IMR-90 (cell line): ENCODE measurements at regions not wholly inside any gene's neighbourhood (a gene's known extent, or its start where the extent isn't known, plus 50 kb on each side); places are given as distances from the start of the nearest gene placed in this dataset.

Source experiments
- ATAC-seq: fragments of 200-7000 bp; cut with Tn5 transposase; 2 replicates; pipeline ENCODE4 v1.9.1; 2020; ENCODE audit warnings: low read depth, mild to moderate bottlenecking, moderate library complexity
- BruUV-seq: library from RNA; stranded (reverse); fragments of 400-500 nt; replicated peaks from 2 replicates; lab custom pipeline; 2021; lab: Mats Ljungman, UMichigan
- CTCF ChIA-PET: fragments of 300-600 bp; formaldehyde crosslinking; extraction: SDS; loops from one replicate; lab custom pipeline; 2021; ENCODE audit warnings: antibody characterized with exemption; lab: Yijun Ruan, JAX
- POLR2A ChIA-PET: fragments of 300-600 bp; sonication (Branson Sonifier 250); formaldehyde crosslinking; loops from one replicate; lab custom pipeline; 2022; ENCODE audit warnings: antibody characterized with exemption; ENCODE audit not compliant: unreplicated experiment; lab: Charles Lee
- DNase-seq: peaks from one replicate; pipeline ENCODE4 v3.0.0; 2013
- H2AFZ ChIP-seq: replicated peaks from 2 replicates; pipeline ENCODE3; 2013; ENCODE audit warnings: low read length, mild to moderate bottlenecking; ENCODE audit not compliant: poor library complexity
- H2AK5ac ChIP-seq: 2 replicates; pipeline ENCODE4 v1.6.1; 2013; ENCODE audit warnings: low read depth, low read length, inconsistent platforms
- H2AK9ac ChIP-seq: replicated peaks from 2 replicates; pipeline ENCODE3; 2013; ENCODE audit warnings: mild to moderate bottlenecking, low read depth, low read length, moderate library complexity; ENCODE audit not compliant: poor library complexity
- H2BK120ac ChIP-seq: 2 replicates; pipeline ENCODE4 v1.6.1; 2013; ENCODE audit warnings: low read depth, low read length, inconsistent platforms
- H2BK15ac ChIP-seq: 3 replicates; pipeline ENCODE4 v1.6.1; 2013; ENCODE audit warnings: low read depth, low read length, inconsistent platforms
- H2BK20ac ChIP-seq: 2 replicates; pipeline ENCODE4 v1.6.1; 2013; ENCODE audit warnings: low read depth, mild to moderate bottlenecking, inconsistent platforms, low read length, moderate library complexity
- H2BK5ac ChIP-seq: 2 replicates; pipeline ENCODE4 v1.6.1; 2013; ENCODE audit warnings: mild to moderate bottlenecking, low read depth, low read length, inconsistent platforms; ENCODE audit not compliant: poor library complexity, severe bottlenecking
- H3K14ac ChIP-seq: replicated peaks from 2 replicates; pipeline ENCODE4 v1.6.1; 2013; ENCODE audit warnings: low read depth, low read length, inconsistent platforms
- H3K18ac ChIP-seq: 2 replicates; pipeline ENCODE4 v1.6.1; 2013; ENCODE audit warnings: low read depth, low read length, control low read depth
- H3K23ac ChIP-seq: 2 replicates; pipeline ENCODE4 v1.6.1; 2013; ENCODE audit warnings: low read depth, low read length, inconsistent platforms
- H3K27ac ChIP-seq: 2 replicates; pipeline ENCODE4 v1.5.1; 2013; ENCODE audit warnings: mild to moderate bottlenecking, control low read depth, low read length; ENCODE audit not compliant: insufficient read depth
- H3K27me3 ChIP-seq: 2 replicates; pipeline ENCODE4 v1.6.1; 2013; ENCODE audit warnings: low read length; ENCODE audit not compliant: control insufficient read depth, insufficient read depth
- H3K36me3 ChIP-seq: 2 replicates; pipeline ENCODE4 v1.6.1; 2013; ENCODE audit warnings: low read length, mixed read lengths; ENCODE audit not compliant: control insufficient read depth, insufficient read depth
- H3K4ac ChIP-seq: 2 replicates; pipeline ENCODE4 v1.6.1; 2013; ENCODE audit warnings: low read depth, low read length, inconsistent platforms
- H3K4me1 ChIP-seq: 2 replicates; pipeline ENCODE4 v1.6.1; 2013; ENCODE audit warnings: low read length, mixed read lengths; ENCODE audit not compliant: control insufficient read depth, insufficient read depth
- H3K4me2 ChIP-seq: 2 replicates; pipeline ENCODE4 v1.6.1; 2013; ENCODE audit warnings: low read depth, mild to moderate bottlenecking, control low read depth, low read length, moderate library complexity
- H3K4me3 ChIP-seq: 2 replicates; pipeline ENCODE4 v1.5.1; 2013; ENCODE audit warnings: low read depth, mild to moderate bottlenecking, control low read depth, low read length, moderate library complexity; ENCODE audit not compliant: insufficient read depth
- H3K56ac ChIP-seq: 2 replicates; pipeline ENCODE4 v1.6.1; 2013; ENCODE audit warnings: low read length, inconsistent platforms; ENCODE audit not compliant: insufficient read depth; ENCODE audit errors: extremely low read depth
- H3K79me1 ChIP-seq, 2 experiments: 2 replicates each; pipeline ENCODE4 v1.6.1; 2013; ENCODE audit warnings: low read length in 2 of 2, inconsistent platforms in 1 of 2, low read depth in 1 of 2
- H3K9ac ChIP-seq: 2 replicates; pipeline ENCODE4 v1.6.1; 2013; ENCODE audit warnings: low read depth, low read length, control low read depth
- H3K9me1 ChIP-seq: 2 replicates; pipeline ENCODE4 v1.6.1; 2013; ENCODE audit warnings: low read length, inconsistent platforms; ENCODE audit not compliant: insufficient read depth
- H3K9me3 ChIP-seq: 2 replicates; pipeline ENCODE4 v1.6.1; 2013; ENCODE audit warnings: low read length; ENCODE audit not compliant: control insufficient read depth, insufficient read depth
- H4K20me1 ChIP-seq: 2 replicates; pipeline ENCODE4 v1.6.1; 2013; ENCODE audit warnings: low read length, inconsistent platforms; ENCODE audit not compliant: insufficient read depth
- H4K5ac ChIP-seq: 2 replicates; pipeline ENCODE4 v1.6.1; 2013; ENCODE audit warnings: mild to moderate bottlenecking, low read depth, low read length, control low read depth
- H4K8ac ChIP-seq, 2 experiments: 2 replicates each; pipeline ENCODE4 v1.6.1; 2013; ENCODE audit warnings: low read depth in 2 of 2, low read length in 2 of 2, control low read depth in 1 of 2, inconsistent platforms in 1 of 2
- H4K91ac ChIP-seq: 2 replicates; pipeline ENCODE4 v1.6.1; 2013; ENCODE audit warnings: low read depth, low read length, inconsistent platforms; ENCODE audit not compliant: insufficient read depth
- CTCF ChIP-seq: conservative IDR thresholded peaks from 2 replicates; pipeline ENCODE4 v1.5.1; 2012; ENCODE audit warnings: mild to moderate bottlenecking, low read depth, low read length, improper control_type of control experiment
- MAFK ChIP-seq: IDR thresholded peaks from 2 replicates; pipeline ENCODE4 v1.6.1; 2012; ENCODE audit warnings: low read depth, low read length, improper control_type of control experiment
- MAZ ChIP-seq: IDR thresholded peaks from 2 replicates; pipeline ENCODE4 v1.6.1; 2012; ENCODE audit warnings: low read depth, mild to moderate bottlenecking, low read length, improper control_type of control experiment, moderate library complexity, borderline replicate concordance
- USF2 ChIP-seq: fragments of 150-350 bp; IDR thresholded peaks from 2 replicates; pipeline ENCODE4 v1.6.1; 2017; ENCODE audit warnings: mild to moderate bottlenecking, antibody characterized with exemption, low read length, low read depth
- WGBS, 2 experiments: methylation state at CpG; one replicate each; pipeline versions ENCODE4 v1.1.5 to v1.1.7; 2013; ENCODE audit warnings: missing lambda C conversion rate in 2 of 2; ENCODE audit not compliant: insufficient read length in 1 of 2; ENCODE audit errors: extremely low coverage in 2 of 2; 5-methylcytosine and 5-hydroxymethylcytosine counted together
- dilution Hi-C: fragments of 300-500 bp; cut with HindIII; formaldehyde crosslinking; loops from one replicate; pipeline ENCODE4 v1.14.3; 2018; ENCODE audit warnings: low sequenced_read_pairs; ENCODE audit not compliant: unreplicated experiment
- in situ Hi-C: fragments of 300-500 bp; cut with MboI; formaldehyde crosslinking; loops from 3 replicates; pipeline ENCODE4 v1.14.3; 2019; ENCODE audit warnings: low sequenced_read_pairs, inconsistent platforms, mixed read lengths
- intact Hi-C: fragments of 100-400 bp; cut with micrococcal nuclease; formaldehyde crosslinking; loops from 2 replicates; pipeline ENCODE4 v1.10.0; 2022

- H3K79me1 ChIP-seq, result no peaks in the 10 kb centered on the region
- peaks cover 9% of the 10 kb centered on the region; the same call in 1 of the 2 replicates for H3K9me1 ChIP-seq
- intact Hi-C loops (no loop called here), dilution Hi-C loops (no loop called here), in situ Hi-C loops (no loop called here)
- H2AK5ac ChIP-seq, result peak overlapping the region; percentile 66; the same call in 1 of the 2 replicates
- no peak overlapping the region for H3K27ac ChIP-seq
- no peak overlapping the region for H3K14ac ChIP-seq
- POLR2A ChIA-PET, result no interaction called here
- H3K4ac ChIP-seq, result no peak overlapping the region
- no peak overlapping the region for H2BK5ac ChIP-seq
- no peak overlapping the region for H4K5ac ChIP-seq
- no peaks in the 10 kb centered on the region for H4K20me1 ChIP-seq
- no peak for ATAC-seq
- H3K18ac ChIP-seq, result no peak overlapping the region
- H3K9me3 ChIP-seq, result no peaks in the 10 kb centered on the region
- H3K36me3 ChIP-seq, result no peaks in the 10 kb centered on the region
- no peaks in the 10 kb centered on the region for H3K27me3 ChIP-seq
- no peak for DNase-seq
- no peak overlapping the region for H3K4me3 ChIP-seq
- no peak overlapping the region for H2AK9ac ChIP-seq
- H3K9ac ChIP-seq, result no peak overlapping the region
- TF ChIP-seq USF2 (no peak), CTCF (no peak), MAFK (no peak), MAZ (no peak)
- no peak overlapping the region for H3K23ac ChIP-seq
- H2BK20ac ChIP-seq, result no peak overlapping the region
- no peak overlapping the region for H2BK15ac ChIP-seq
- H2BK120ac ChIP-seq, result no peak overlapping the region
- no CpG with 5 or more reads among the region's 4 CpGs for WGBS, 2 experiments
- no peak overlapping the region for H4K8ac ChIP-seq
- CTCF ChIA-PET, result no interaction called here
- H3K4me1 ChIP-seq, result peaks cover 17% of the 10 kb centered on the region
- BruUV-seq, result no TSS peak
- H4K91ac ChIP-seq, result no peak overlapping the region
- H3K4me2 ChIP-seq, result no peak overlapping the region
- H2AFZ ChIP-seq, result no peak overlapping the region
- no peak overlapping the region for H3K56ac ChIP-seq
Measured at GRCh38 chr1:67941155-67941554, 107.9 kb upstream of the GNG12 start.
